H1 (cell line): ENCODE measurements at regions not wholly inside any gene's neighbourhood (a gene's known extent, or its start where the extent isn't known, plus 50 kb on each side); places are given as distances from the start of the nearest gene placed in this dataset.

Source experiments
- CTCF ChIA-PET: fragments of 300-600 bp; sonication (Branson Sonifier 250); formaldehyde crosslinking; loops from one replicate; lab custom pipeline; 2021; ENCODE audit not compliant: partially characterized antibody; lab: Charles Lee
- POLR2A ChIA-PET: fragments of 300-600 bp; sonication (Branson Sonifier 250); formaldehyde crosslinking; loops from one replicate; lab custom pipeline; 2021; ENCODE audit warnings: inconsistent platforms; ENCODE audit not compliant: partially characterized antibody; lab: Charles Lee
- DNase-seq, 2 experiments: peaks; one replicate each; pipeline versions ENCODE4 v3.0.0 to v3.0.0-alpha.2; 2010 to 2022; ENCODE audit warnings: low spot score in 2 of 2, low read depth in 1 of 2, mixed read lengths in 1 of 2
- FAIRE-seq: peaks from 2 replicates; lab custom pipeline; 2011; peaks lifted over from hg19 to GRCh38; lab: Jason Lieb, UNC
- H2AFZ ChIP-seq: 2 replicates; pipeline ENCODE4 v1.8.1; 2012; ENCODE audit warnings: low read length, inconsistent platforms
- H2AK5ac ChIP-seq: 2 replicates; pipeline ENCODE4 v1.6.1; 2013; ENCODE audit warnings: low read depth, low read length
- H2BK120ac ChIP-seq: replicated peaks from 2 replicates; pipeline ENCODE3; 2013; ENCODE audit warnings: low read depth, low read length, inconsistent platforms
- H2BK12ac ChIP-seq: 2 replicates; pipeline ENCODE4 v1.6.1; 2013; ENCODE audit warnings: low read depth, low read length
- H2BK15ac ChIP-seq: 2 replicates; pipeline ENCODE4 v1.6.1; 2013; ENCODE audit warnings: low read length
- H2BK20ac ChIP-seq: 2 replicates; pipeline ENCODE4 v1.6.1; 2013; ENCODE audit warnings: low read length
- H2BK5ac ChIP-seq: 2 replicates; pipeline ENCODE4 v1.6.1; 2013; ENCODE audit warnings: low read depth, low read length
- H3K14ac ChIP-seq: 2 replicates; pipeline ENCODE4 v1.6.1; 2013; ENCODE audit warnings: inconsistent platforms; ENCODE audit not compliant: insufficient read length
- H3K18ac ChIP-seq: 2 replicates; pipeline ENCODE4 v1.6.1; 2013; ENCODE audit warnings: low read length; ENCODE audit errors: extremely low read depth
- H3K23ac ChIP-seq: 2 replicates; pipeline ENCODE4 v1.6.1; 2013; ENCODE audit warnings: inconsistent platforms; ENCODE audit not compliant: insufficient read length
- H3K23me2 ChIP-seq: 2 replicates; pipeline ENCODE4 v1.6.1; 2013; ENCODE audit warnings: low read depth, low read length
- H3K27ac ChIP-seq: 2 replicates; pipeline ENCODE4 v1.6.1; 2011; ENCODE audit warnings: low read depth, low read length, inconsistent platforms
- H3K27me3 ChIP-seq, 4 experiments: replicated peaks in 1 of 4; 1 replicate in 1 of 4; 2 replicates in 3 of 4; pipeline versions ENCODE4 v1.6.1 to v1.8.1; 2011 to 2013; ENCODE audit warnings: low read length in 3 of 4, mild to moderate bottlenecking in 3 of 4, inconsistent platforms in 2 of 4, mixed read lengths in 2 of 4, moderate library complexity in 1 of 4; ENCODE audit not compliant: control insufficient read depth in 3 of 4, insufficient read depth in 3 of 4; ENCODE audit errors: extremely low read depth in 1 of 4
- H3K36me3 ChIP-seq, 4 experiments: 2 replicates each; pipeline versions ENCODE4 v1.6.1 to v1.8.1; 2011 to 2013; ENCODE audit warnings: mild to moderate bottlenecking in 4 of 4, low read length in 3 of 4, moderate library complexity in 2 of 4, control low read depth in 1 of 4, inconsistent platforms in 1 of 4; ENCODE audit not compliant: insufficient read depth in 4 of 4, control insufficient read depth in 2 of 4
- H3K4ac ChIP-seq: replicated peaks from 2 replicates; pipeline ENCODE3; 2013; ENCODE audit warnings: low read length, low read depth, mixed read lengths, inconsistent platforms; ENCODE audit not compliant: insufficient read length
- H3K4me1 ChIP-seq, 4 experiments: replicated peaks in 1 of 4; 1 replicate in 1 of 4; 2 replicates in 3 of 4; pipeline versions ENCODE4 v1.6.1 to v1.8.1; 2011 to 2013; ENCODE audit warnings: low read length in 3 of 4, inconsistent platforms in 2 of 4, mixed read lengths in 1 of 4; ENCODE audit not compliant: insufficient read depth in 4 of 4, control insufficient read depth in 3 of 4
- H3K4me2 ChIP-seq, 2 experiments: 2 replicates each; pipeline versions ENCODE4 v1.6.1 to v1.8.1; 2011 to 2013; ENCODE audit warnings: low read depth in 2 of 2, low read length in 2 of 2, control low read depth in 1 of 2, inconsistent platforms in 1 of 2, mild to moderate bottlenecking in 1 of 2; ENCODE audit not compliant: insufficient read depth in 1 of 2
- H3K4me3 ChIP-seq, 4 experiments: fragments of 200-600, 300-600 bp in 1 of 4; sonication (generic), shearing (Covaris generic), sonication (Bioruptor Twin) in 1 of 4; 2 replicates each; pipeline versions ENCODE4 v1.5.1 to v1.8.1; 2011 to 2016; ENCODE audit warnings: low read length in 4 of 4, low read depth in 3 of 4, control low read depth in 2 of 4, inconsistent platforms in 2 of 4, mild to moderate bottlenecking in 2 of 4, mixed read lengths in 1 of 4, moderate library complexity in 1 of 4; ENCODE audit not compliant: insufficient read depth in 2 of 4; ENCODE audit errors: extremely low read depth in 1 of 4
- H3K56ac ChIP-seq: replicated peaks from 2 replicates; pipeline ENCODE3; 2013; ENCODE audit warnings: low read depth, mild to moderate bottlenecking, mixed read lengths, low read length, inconsistent platforms; ENCODE audit not compliant: insufficient read length
- H3K79me1 ChIP-seq: 2 replicates; pipeline ENCODE4 v1.6.1; 2013; ENCODE audit warnings: low read depth, low read length, control low read depth
- H3K79me2 ChIP-seq, 2 experiments: 2 replicates each; pipeline versions ENCODE4 v1.6.1 to v1.8.1; 2012 to 2013; ENCODE audit warnings: low read length in 2 of 2, mild to moderate bottlenecking in 2 of 2, inconsistent platforms in 1 of 2; ENCODE audit not compliant: insufficient read depth in 2 of 2, control insufficient read depth in 1 of 2
- H3K9ac ChIP-seq, 4 experiments: replicated peaks in 1 of 4; 1 replicate in 1 of 4; 2 replicates in 3 of 4; pipeline versions ENCODE4 v1.6.1 to v1.8.1; 2011 to 2013; ENCODE audit warnings: low read depth in 3 of 4, low read length in 3 of 4, control low read depth in 2 of 4, mild to moderate bottlenecking in 2 of 4, moderate library complexity in 2 of 4, inconsistent platforms in 1 of 4; ENCODE audit errors: extremely low read depth in 1 of 4
- H3K9me3 ChIP-seq, 2 experiments: 2 replicates each; pipeline versions ENCODE4 v1.6.1 to v1.8.1; 2012 to 2013; ENCODE audit warnings: mild to moderate bottlenecking in 2 of 2, moderate library complexity in 2 of 2, control low read depth in 1 of 2, inconsistent platforms in 1 of 2, low read depth in 1 of 2, low read length in 1 of 2, mixed read lengths in 1 of 2; ENCODE audit not compliant: insufficient read depth in 2 of 2
- H4K20me1 ChIP-seq, 2 experiments: replicated peaks in 1 of 2; 2 replicates each; pipeline versions ENCODE3 to v1.8.1; 2011 to 2013; ENCODE audit warnings: inconsistent platforms in 2 of 2, low read length in 2 of 2, mild to moderate bottlenecking in 1 of 2; ENCODE audit not compliant: insufficient read depth in 2 of 2, control insufficient read depth in 1 of 2
- H4K5ac ChIP-seq: 2 replicates; pipeline ENCODE4 v1.6.1; 2013; ENCODE audit warnings: low read length, low read depth, mixed read lengths, inconsistent platforms; ENCODE audit not compliant: insufficient read length
- H4K8ac ChIP-seq: 2 replicates; pipeline ENCODE4 v1.8.0; 2013; ENCODE audit warnings: mild to moderate bottlenecking, moderate library complexity, low read length, inconsistent platforms; ENCODE audit not compliant: insufficient read depth; ENCODE audit errors: extremely low read depth
- H4K91ac ChIP-seq: replicated peaks from 2 replicates; pipeline ENCODE3; 2013; ENCODE audit warnings: low read length, mixed read lengths, inconsistent platforms; ENCODE audit not compliant: insufficient read length
- EP300 ChIP-seq, 2 experiments: IDR thresholded peaks; 1 replicate in 1 of 2; 2 replicates in 1 of 2; pipeline ENCODE4 v1.6.1; 2011 to 2012; ENCODE audit warnings: low read depth in 2 of 2, low read length in 2 of 2, mild to moderate bottlenecking in 2 of 2, borderline replicate concordance in 1 of 2, inconsistent platforms in 1 of 2, moderate library complexity in 1 of 2
- GTF2F1 ChIP-seq: IDR thresholded peaks from 2 replicates; pipeline ENCODE4 v1.6.1; 2012; ENCODE audit warnings: low read depth, low read length, improper control_type of control experiment, borderline replicate concordance
- KDM1A ChIP-seq: fragments of 200-600, 300-600 bp; sonication (generic); IDR thresholded peaks from 2 replicates; pipeline ENCODE4 v1.7.1; 2016; ENCODE audit warnings: mild to moderate bottlenecking, low read length, borderline replicate concordance
- KDM5A ChIP-seq: fragments of 200-600 bp; IDR thresholded peaks from 2 replicates; pipeline ENCODE4 v1.7.1; 2012; ENCODE audit warnings: mild to moderate bottlenecking, low read length, inconsistent platforms, mixed read lengths
- RBBP5 ChIP-seq: IDR thresholded peaks from 2 replicates; pipeline ENCODE4 v1.7.1; 2012; ENCODE audit warnings: low read depth, mild to moderate bottlenecking, inconsistent platforms, low read length, moderate library complexity, borderline replicate concordance
- SAP30 ChIP-seq: fragments of 300-600 bp; sonication (generic); IDR thresholded peaks from 2 replicates; pipeline ENCODE4 v1.7.1; 2012; ENCODE audit warnings: low read length, moderate library complexity, mild to moderate bottlenecking, inconsistent platforms; ENCODE audit not compliant: insufficient read depth, insufficient replicate concordance
- SIX5 ChIP-seq: IDR thresholded peaks from 2 replicates; pipeline ENCODE4 v1.6.1; 2011; ENCODE audit warnings: mild to moderate bottlenecking, low read depth, low read length
- SP4 ChIP-seq: IDR thresholded peaks from 2 replicates; pipeline ENCODE4 v1.6.1; 2012; ENCODE audit warnings: low read length, inconsistent platforms
- SUZ12 ChIP-seq: fragments of 200-600 bp; sonication (generic); IDR thresholded peaks from 2 replicates; pipeline ENCODE4 v1.6.1; 2012; ENCODE audit warnings: mild to moderate bottlenecking, inconsistent platforms, low read length, moderate library complexity, mixed read lengths
- TAF7 ChIP-seq: optimal IDR thresholded peaks from 2 replicates; pipeline ENCODE3; 2011; ENCODE audit warnings: low read depth, mild to moderate bottlenecking, inconsistent platforms, low read length, moderate library complexity, borderline replicate concordance
- WGBS, 2 experiments: shearing (Covaris generic) in 1 of 2; methylation state at CpG; one replicate each; pipeline versions ENCODE4 v1.1.6 to v1.1.7; 2013 to 2015; ENCODE audit warnings: low lambda C conversion rate in 2 of 2, mixed read lengths in 2 of 2, inconsistent platforms in 1 of 2, low coverage in 1 of 2, missing lambda C conversion rate in 1 of 2; ENCODE audit not compliant: insufficient replicate concordance in 2 of 2, insufficient coverage in 1 of 2, insufficient read length in 1 of 2; ENCODE audit errors: extremely low coverage in 1 of 2, missing lambda C conversion rate in 1 of 2; 5-methylcytosine and 5-hydroxymethylcytosine counted together
- TF ChIP-seq, protein P1 (sequence below): IDR thresholded peaks from 2 replicates; pipeline ENCODE4 v1.6.1; 2012; ENCODE audit warnings: inconsistent platforms

DNA sequence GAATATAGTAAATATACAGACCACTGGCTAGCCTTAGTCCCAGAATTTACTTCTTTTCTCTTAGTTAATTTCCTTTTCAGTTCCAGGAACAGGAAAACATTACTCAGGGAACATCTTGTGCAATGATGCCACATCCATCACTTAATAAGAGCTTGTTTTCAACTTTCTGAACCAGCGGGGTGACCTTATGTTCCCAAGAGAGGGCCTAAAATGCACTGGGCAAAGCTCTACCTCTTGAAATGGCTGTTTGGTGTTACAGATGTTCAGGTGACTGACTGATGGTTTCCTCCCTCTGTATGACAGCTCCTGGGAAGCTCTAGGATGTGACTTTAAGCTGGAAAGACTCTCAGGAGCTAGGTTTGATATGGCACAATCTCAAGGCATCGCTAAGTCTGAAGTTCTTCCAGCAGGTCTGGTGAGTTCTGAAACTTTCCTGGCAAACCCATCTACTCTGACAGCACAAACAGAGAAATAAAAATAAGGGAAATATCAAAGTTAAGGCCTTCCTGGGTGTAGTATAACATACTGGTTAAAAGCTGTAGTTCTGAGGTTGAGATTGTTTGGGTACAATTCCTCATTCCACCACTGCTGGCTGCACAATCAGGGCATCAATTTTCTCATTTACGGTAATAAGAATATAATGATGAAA, 98.6 kb downstream of the ZIC1 start:
- Histone ChIP-seq H3K4me2 (no peak overlapping the region), H3K79me1 (no peaks in the 10 kb centered on the region), H4K20me1 (no peaks in the 10 kb centered on the region), H3K14ac (no peak overlapping the region), H2AK5ac (no peak overlapping the region), H4K5ac (no peak overlapping the region), H3K4me3 (no peak overlapping the region), H3K23ac (no peak overlapping the region), H3K9ac (no peak overlapping the region), H3K27me3 (no peaks in the 10 kb centered on the region), H2BK15ac (no peak overlapping the region), H3K56ac (no peak overlapping the region), H3K23me2 (no peaks in the 10 kb centered on the region), H3K79me2 (no peaks in the 10 kb centered on the region), H3K4me1 (no peaks in the 10 kb centered on the region), H2BK12ac (no peak overlapping the region), H3K9me3 (no peaks in the 10 kb centered on the region), H3K36me3 (no peaks in the 10 kb centered on the region), H2BK120ac (no peak overlapping the region), H4K8ac (no peak overlapping the region), H4K91ac (no peak overlapping the region), H2BK5ac (no peak overlapping the region), H2BK20ac (no peak overlapping the region), H2AFZ (peak overlapping the region; percentile 58; the same call in 1 of the 2 replicates), H3K4ac (no peak overlapping the region), H3K18ac (no peak overlapping the region), H3K27ac (no peak overlapping the region)
- FAIRE-seq (no peak), DNase-seq (no peak)
- ChIA-PET POLR2A (no interaction called here), CTCF (no interaction called here)
- 94% methylated on average over 3 of the region's 3 CpGs; no CpG with 5 or more reads in 1 of the 2 experiments for WGBS, 2 experiments
- TF ChIP-seq GTF2F1 (no peak), KDM5A (no peak), SP4 (no peak), TAF7 (no peak), SUZ12 (no peak), EP300 (IDR thresholded peaks at IDR 0.05; ENCODE audit: borderline replicate concordance in 1 of 2, low read depth in 2 of 2, low read length in 2 of 2) (no peak), RBBP5 (no peak), SAP30 (no peak), KDM1A (no peak), SIX5 (no peak)
- TF ChIP-seq, protein P1, sequence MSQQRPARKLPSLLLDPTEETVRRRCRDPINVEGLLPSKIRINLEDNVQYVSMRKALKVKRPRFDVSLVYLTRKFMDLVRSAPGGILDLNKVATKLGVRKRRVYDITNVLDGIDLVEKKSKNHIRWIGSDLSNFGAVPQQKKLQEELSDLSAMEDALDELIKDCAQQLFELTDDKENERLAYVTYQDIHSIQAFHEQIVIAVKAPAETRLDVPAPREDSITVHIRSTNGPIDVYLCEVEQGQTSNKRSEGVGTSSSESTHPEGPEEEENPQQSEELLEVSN, result no peak
